Adrenal gland (tissue), 5 donors: ENCODE measurements at regions not wholly inside any gene's neighbourhood (a gene's known extent, or its start where the extent isn't known, plus 50 kb on each side); places are given as distances from the start of the nearest gene placed in this dataset.

Experiments
- POLR2A ChIP-seq, 2 donors: fragments of 450-650 bp; IDR thresholded peaks; one replicate each; pipeline ENCODE4 v1.6.1; 2017; ENCODE audit warnings: antibody characterized with exemption in 2 of 2, mild to moderate bottlenecking in 2 of 2, moderate library complexity in 1 of 2
- TF ChIP-seq, protein P1 (sequence below), 6 experiments: fragments of 450-650 bp in 4 of 6; fragments of 200-600 bp in 2 of 6; sonication (generic) in 1 of 6; IDR thresholded peaks; 1 replicate in 5 of 6; 2 replicates in 1 of 6; pipeline versions ENCODE4 v1.5.1 to v1.8.0; 2016 to 2021; ENCODE audit warnings: antibody characterized with exemption in 6 of 6, mild to moderate bottlenecking in 2 of 6, moderate library complexity in 1 of 6
- donor health status: DM: no; HTN: no; CAD: no.

DNA sequence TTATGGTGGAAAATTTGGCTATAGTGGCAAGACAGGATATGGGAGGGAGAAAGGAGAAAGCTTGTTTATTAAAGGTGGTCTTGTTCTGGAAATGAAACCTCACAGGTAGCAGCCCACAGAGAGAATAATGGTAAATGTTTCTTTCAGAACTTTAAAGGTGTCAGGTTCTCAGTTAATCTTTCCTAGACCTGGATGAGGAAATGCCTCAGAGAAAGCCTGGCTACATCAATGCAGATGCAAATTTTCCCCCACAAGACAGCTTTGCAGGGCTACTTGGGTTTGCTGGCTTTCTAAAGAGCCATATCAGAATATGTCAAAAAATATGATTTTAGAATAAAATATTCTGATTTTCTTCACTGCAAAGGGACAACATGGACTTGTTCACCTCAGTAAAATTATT, 715.0 kb downstream of the FAM133A start:
- TF ChIP-seq, protein P1, sequence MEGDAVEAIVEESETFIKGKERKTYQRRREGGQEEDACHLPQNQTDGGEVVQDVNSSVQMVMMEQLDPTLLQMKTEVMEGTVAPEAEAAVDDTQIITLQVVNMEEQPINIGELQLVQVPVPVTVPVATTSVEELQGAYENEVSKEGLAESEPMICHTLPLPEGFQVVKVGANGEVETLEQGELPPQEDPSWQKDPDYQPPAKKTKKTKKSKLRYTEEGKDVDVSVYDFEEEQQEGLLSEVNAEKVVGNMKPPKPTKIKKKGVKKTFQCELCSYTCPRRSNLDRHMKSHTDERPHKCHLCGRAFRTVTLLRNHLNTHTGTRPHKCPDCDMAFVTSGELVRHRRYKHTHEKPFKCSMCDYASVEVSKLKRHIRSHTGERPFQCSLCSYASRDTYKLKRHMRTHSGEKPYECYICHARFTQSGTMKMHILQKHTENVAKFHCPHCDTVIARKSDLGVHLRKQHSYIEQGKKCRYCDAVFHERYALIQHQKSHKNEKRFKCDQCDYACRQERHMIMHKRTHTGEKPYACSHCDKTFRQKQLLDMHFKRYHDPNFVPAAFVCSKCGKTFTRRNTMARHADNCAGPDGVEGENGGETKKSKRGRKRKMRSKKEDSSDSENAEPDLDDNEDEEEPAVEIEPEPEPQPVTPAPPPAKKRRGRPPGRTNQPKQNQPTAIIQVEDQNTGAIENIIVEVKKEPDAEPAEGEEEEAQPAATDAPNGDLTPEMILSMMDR (IDR thresholded peaks at IDR 0.05) = no peak
- no peak for TF ChIP-seq POLR2A (IDR thresholded peaks at IDR 0.05)
